NCI-H1105 (cell line): ENCODE measurements at regions not wholly inside any gene's neighbourhood (a gene's known extent, or its start where the extent isn't known, plus 50 kb on each side); places are given as distances from the start of the nearest gene placed in this dataset.
"Not testable (repeated sequence)": the region's sequence is repeated elsewhere in the genome, so short reads cannot be mapped to it uniquely, and the experiment has no call there.

Experiments
- DNase-seq: peaks from one replicate; lab custom pipeline; 2025; lab: John Stamatoyannopoulos, UW

- DNase-seq = no peak
Observed at GRCh38 chr3:10627884-10628572, 122.6 kb upstream of the ATP2B2 start.

GRCh38 chr3:10628891-10629670 is 123.7 kb upstream of the ATP2B2 start:
- DNase-seq = no peak

- DNase-seq = no peak
Observed at GRCh38 chr3:10629671-10630040, 124.3 kb upstream of the ATP2B2 start.

- no peak for DNase-seq
Observed at GRCh38 chr3:10631224-10631623, 125.8 kb upstream of the ATP2B2 start.

- no peak for DNase-seq
Observed at GRCh38 chr3:10632125-10632524, 126.7 kb upstream of the ATP2B2 start.

GRCh38 chr3:10632741-10633140 is 127.4 kb upstream of the ATP2B2 start:
- no peak for DNase-seq

GRCh38 chr3:10635446-10636076 is 130.2 kb upstream of the ATP2B2 start:
- no peak for DNase-seq

- no peak for DNase-seq
Observed at GRCh38 chr3:10637342-10637741, 132.0 kb upstream of the ATP2B2 start.

GRCh38 chr3:10638466-10638865 is 133.1 kb upstream of the ATP2B2 start:
- DNase-seq = no peak

GRCh38 chr3:10641760-10642159 is 136.4 kb upstream of the ATP2B2 start:
- DNase-seq = no peak

GRCh38 chr3:10644189-10644588 is 138.8 kb upstream of the ATP2B2 start:
- no peak for DNase-seq

GRCh38 chr3:10645800-10646199 is 140.4 kb upstream of the ATP2B2 start:
- DNase-seq = no peak

GRCh38 chr3:10646531-10647335 is 141.3 kb upstream of the ATP2B2 start:
- DNase-seq = no peak

GRCh38 chr3:10647376-10647775 is 142.0 kb upstream of the ATP2B2 start:
- DNase-seq = no peak

GRCh38 chr3:10648181-10648580 is 142.8 kb upstream of the ATP2B2 start:
- no peak for DNase-seq

- DNase-seq = not testable (repeated sequence)
Observed at GRCh38 chr3:10649463-10649862, 144.1 kb upstream of the ATP2B2 start.

GRCh38 chr3:10651506-10651905 is 146.1 kb upstream of the ATP2B2 start:
- DNase-seq = no peak

GRCh38 chr3:10653241-10653640 is 147.9 kb upstream of the ATP2B2 start:
- DNase-seq = no peak

GRCh38 chr3:10653866-10654611 is 148.7 kb upstream of the ATP2B2 start:
- DNase-seq = no peak

- no peak for DNase-seq
Observed at GRCh38 chr3:10655105-10655504, 149.7 kb upstream of the ATP2B2 start.

- DNase-seq = not testable (repeated sequence)
Observed at GRCh38 chr3:10657339-10657738, 152.0 kb upstream of the ATP2B2 start.

GRCh38 chr3:10665592-10665991 is 150.4 kb upstream of the SLC6A11 start:
- no peak for DNase-seq
